GM04504 (cell line): ENCODE measurements at regions not wholly inside any gene's neighbourhood (a gene's known extent, or its start where the extent isn't known, plus 50 kb on each side); places are given as distances from the start of the nearest gene placed in this dataset.

Experiments
- DNase-seq: peaks from one replicate; pipeline ENCODE4 v3.0.0-alpha.2; 2012; ENCODE audit warnings: low read depth

GRCh38 chr5:179430193-179431175, 85.2 kb upstream of the ADAMTS2 start:
- no peak for DNase-seq

DNA sequence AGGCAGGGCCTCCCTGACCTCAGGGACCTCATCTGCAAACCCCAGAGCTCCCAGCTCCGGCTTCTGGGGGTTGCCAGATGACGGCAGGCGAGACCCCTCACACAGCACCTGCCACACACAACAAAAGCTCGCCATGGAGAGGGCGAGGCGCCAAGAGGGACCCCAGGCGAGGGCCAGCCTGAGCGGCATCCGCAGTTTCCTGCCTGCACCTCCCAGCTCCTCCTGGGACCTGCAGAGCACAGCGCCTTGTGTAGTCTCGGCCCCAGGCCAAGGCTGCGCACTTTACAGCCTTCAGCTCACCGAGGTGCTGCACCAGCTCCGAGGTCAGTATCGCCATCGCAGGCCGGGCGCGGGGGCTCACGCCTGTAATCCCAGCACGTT, 82.4 kb upstream of the ADAMTS2 start:
- no peak for DNase-seq

DNA sequence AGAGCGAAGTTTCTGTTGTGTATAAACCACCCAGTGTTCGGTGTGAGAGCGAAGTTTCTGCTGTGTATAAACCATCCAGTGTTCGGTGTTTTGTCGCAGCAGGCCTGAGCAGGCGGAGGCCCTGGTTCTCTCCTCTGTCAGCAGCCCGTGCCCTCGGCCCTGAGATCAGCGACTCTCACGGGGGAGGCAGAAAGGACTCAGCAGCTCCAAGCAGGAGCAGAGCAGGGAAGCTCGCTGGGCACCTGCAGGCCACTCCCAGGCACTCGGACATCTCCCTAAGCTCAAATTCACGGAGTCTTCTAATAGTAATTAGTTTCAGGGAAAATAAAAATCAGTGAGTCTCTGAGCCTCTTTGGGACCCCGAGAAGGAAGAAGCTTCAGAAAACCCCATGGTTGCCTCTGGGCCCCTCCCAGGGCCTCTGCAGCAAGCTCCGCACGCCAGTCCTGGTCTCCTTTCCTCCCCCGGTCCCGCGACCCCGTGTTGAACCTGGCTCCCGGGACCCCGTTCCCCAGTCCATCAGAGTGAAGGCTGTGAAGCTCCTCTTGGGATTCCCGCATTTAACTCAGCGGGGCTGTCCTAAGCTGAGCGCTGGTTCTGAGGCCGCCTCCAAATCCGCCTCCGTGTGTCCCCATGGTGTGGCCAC, 81.9 kb upstream of the ADAMTS2 start:
- DNase-seq: no peak

DNA sequence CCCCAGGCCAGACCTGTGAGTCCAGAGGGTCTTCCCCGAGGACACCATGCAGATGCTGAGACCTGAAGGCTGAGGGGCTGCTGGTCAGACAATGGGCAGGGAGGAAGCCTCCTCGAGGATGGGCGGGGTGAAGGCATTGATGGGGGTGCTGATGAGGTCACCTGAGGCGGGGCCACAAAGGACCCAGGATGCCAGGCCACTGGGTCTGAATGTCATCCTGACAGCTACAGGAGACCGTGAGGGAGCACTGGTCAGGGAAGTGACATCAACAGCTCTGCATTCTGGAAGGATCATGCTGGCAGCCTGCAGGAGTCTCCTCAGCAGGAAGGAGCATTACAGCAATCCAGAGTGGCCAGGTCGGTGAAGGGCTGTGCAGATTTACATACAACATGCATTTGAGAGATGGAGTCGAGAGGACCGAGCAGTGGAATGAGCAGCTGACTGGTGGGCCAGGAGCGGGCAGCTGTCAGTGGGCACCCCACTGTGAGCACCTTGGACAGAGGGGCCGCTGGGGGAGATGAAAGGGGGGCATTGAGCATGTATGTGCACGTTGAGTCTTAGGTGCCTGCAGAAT, 77.7 kb upstream of the ADAMTS2 start:
- DNase-seq: no peak

DNA sequence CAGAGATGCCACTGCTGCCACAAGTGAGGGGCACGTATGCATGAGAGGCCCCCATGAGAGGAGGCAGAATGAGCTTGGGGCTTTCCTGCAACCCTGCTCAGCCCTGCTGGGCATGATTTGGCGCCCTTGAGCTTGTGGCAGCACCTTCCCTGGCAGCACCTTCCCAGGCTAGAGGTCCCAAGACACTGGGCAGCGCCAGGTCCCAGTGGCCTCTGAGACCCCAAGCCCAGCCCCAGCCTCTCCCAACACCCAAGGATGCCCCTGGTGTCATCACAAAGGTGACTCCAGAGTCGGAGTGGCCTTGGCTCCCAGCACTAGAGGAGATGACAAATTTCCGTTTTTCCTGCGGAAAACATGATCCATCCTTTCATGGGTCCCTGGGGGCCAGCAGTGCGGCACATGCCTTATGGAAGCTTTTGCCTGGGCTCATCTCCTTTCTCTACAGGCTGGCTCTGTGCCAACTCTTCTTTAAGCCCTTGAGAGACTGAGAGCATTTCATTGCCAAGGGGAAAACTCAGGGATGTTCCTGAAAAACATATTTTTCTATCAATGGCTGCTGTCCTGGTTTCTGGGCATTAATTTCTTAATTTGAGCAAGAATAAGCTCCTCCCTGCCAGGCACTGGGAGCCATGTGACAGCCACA, 77.1 kb upstream of the ADAMTS2 start:
- DNase-seq: no peak

GRCh38 chr5:179421144-179421901, 76.1 kb upstream of the ADAMTS2 start:
- DNase-seq: no peak

DNA sequence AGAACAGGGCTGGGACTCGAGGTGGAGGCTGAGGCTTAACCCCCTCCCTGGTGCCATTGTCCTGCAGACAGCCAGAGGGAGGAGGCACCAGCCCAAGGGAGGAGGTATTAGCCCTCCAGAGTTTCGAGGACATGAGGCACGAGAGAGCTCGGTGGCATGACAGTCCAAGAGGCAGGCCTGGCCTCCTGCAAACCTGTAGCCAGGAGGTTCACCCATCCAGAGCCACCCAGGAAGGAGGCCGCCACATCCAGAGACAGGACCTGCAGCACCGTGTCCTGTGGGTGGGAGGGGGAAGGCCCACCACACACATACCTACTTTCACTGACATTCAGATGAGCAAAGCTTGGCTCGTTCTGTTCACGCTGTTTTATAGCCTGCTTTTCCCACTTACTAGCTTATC, 75.2 kb upstream of the ADAMTS2 start:
- DNase-seq: no peak

DNA sequence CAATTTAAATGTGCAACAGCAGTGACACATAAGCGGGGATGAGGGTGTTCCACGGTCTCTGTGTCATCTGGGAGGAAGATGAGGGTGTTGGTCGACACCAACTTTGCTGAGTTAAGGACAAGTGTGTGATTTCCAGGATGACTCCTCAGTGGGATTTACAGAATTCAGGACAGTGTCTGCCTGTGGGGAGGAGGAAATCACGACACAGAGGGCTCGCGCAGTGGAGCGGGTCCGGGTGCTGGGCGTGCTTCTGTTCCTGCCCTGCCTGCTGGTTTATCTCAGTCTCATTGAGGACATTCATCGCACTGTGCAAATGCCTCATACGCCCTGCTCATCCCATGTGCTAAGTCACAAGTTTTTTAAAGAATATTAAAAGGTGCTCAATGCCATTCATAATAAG, 73.7 kb upstream of the ADAMTS2 start:
- DNase-seq: no peak

- DNase-seq: no peak
Measured at GRCh38 chr5:179417696-179418095, 72.4 kb upstream of the ADAMTS2 start.

- DNase-seq: no peak
Measured at GRCh38 chr5:179417016-179417415, 71.8 kb upstream of the ADAMTS2 start.

- no peak for DNase-seq
Measured at GRCh38 chr5:179416114-179416822, 71.0 kb upstream of the ADAMTS2 start.

DNA sequence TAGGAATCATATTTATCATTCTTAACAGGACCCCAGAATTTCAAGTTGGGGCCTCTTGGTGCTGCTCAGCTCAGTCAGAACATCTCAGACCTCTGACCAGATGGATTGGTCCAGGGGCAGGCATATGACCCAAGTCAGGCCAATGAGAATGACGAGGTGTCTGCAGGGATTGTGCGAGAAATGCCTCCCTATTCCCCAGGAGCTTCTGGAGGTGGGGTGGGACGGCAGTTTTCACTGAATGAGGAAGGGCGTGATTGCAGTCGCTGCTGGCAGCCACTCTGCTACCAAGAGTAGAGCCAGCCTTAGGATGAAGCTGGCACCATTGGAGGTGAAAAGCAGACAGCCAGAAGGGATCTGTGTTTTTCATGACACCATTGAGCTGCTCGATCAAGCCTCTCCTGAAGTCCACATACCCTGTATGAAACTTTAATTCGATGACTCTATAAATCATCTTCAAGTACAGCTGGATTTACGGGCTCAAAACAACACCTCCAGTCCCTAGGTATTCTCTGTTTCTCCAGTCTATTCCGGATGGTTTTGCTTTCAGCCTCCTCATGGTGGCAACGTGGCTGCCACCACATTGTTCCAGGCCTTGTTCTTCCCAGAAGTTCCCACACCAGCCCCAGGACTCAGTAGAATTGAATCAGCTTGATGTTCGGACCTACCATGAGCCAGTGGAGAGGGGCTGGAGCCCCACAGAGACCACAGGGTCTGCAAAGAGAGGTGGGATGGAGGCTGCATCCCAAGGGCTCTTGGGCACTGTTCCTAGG, 70.2 kb upstream of the ADAMTS2 start:
- DNase-seq: no peak

- no peak for DNase-seq
Measured at GRCh38 chr5:179414459-179415261, 69.4 kb upstream of the ADAMTS2 start.

DNA sequence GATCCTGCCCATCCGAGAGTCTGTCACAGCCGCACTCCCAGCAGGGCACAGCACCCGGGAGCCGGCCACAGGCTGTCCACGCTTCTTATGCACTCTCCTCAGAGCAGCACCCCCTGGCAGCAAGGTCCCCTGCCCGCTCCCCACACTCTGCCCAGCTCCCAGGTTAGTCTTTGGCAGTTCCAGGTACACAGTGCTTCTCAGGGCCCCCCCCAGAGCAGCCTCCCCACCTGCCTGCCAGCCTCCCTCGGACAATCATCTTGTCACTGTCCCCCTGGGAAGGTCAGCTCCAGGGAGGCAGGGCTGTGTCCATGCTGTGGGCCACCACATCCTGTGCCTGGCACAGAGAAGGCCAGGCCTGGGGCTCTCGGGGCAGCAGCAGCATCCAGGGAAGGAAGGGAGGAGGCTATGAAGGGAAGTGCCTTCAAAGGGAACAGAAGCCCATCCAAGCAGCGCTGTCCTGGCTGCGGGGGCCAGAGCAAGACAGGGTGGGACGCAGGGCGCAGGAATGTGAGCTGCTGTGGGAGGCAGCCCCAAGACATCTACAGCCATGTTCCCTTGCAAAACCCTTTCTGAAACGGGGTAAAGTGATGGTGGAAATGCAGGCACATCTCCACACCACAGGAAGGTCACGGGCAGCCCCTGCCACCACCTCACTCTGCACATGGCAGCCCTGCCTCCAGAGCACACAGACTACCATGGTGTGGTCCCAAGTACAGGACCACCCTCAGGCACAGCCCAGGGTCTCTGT, 68.6 kb upstream of the ADAMTS2 start:
- DNase-seq: no peak

GRCh38 chr5:179413086-179413690, 67.9 kb upstream of the ADAMTS2 start:
- no peak for DNase-seq

GRCh38 chr5:179411161-179411841, 66.0 kb upstream of the ADAMTS2 start:
- DNase-seq: no peak

- DNase-seq: no peak
Measured at GRCh38 chr5:179410291-179411160, 65.3 kb upstream of the ADAMTS2 start.
